H1 (cell line): ENCODE measurements at regions not wholly inside any gene's neighbourhood (a gene's known extent, or its start where the extent isn't known, plus 50 kb on each side); places are given as distances from the start of the nearest gene placed in this dataset.

ENCODE experiments used
- CTCF ChIA-PET: fragments of 300-600 bp; sonication (Branson Sonifier 250); formaldehyde crosslinking; loops from one replicate; lab custom pipeline; 2021; ENCODE audit not compliant: partially characterized antibody; lab: Charles Lee
- POLR2A ChIA-PET: fragments of 300-600 bp; sonication (Branson Sonifier 250); formaldehyde crosslinking; loops from one replicate; lab custom pipeline; 2021; ENCODE audit warnings: inconsistent platforms; ENCODE audit not compliant: partially characterized antibody; lab: Charles Lee
- DNase-seq, 2 experiments: peaks; one replicate each; pipeline versions ENCODE4 v3.0.0 to v3.0.0-alpha.2; 2010 to 2022; ENCODE audit warnings: low spot score in 2 of 2, low read depth in 1 of 2, mixed read lengths in 1 of 2
- FAIRE-seq: peaks from 2 replicates; lab custom pipeline; 2011; peaks lifted over from hg19 to GRCh38; lab: Jason Lieb, UNC
- H2AFZ ChIP-seq: 2 replicates; pipeline ENCODE4 v1.8.1; 2012; ENCODE audit warnings: low read length, inconsistent platforms
- H2AK5ac ChIP-seq: 2 replicates; pipeline ENCODE4 v1.6.1; 2013; ENCODE audit warnings: low read depth, low read length
- H2BK120ac ChIP-seq: replicated peaks from 2 replicates; pipeline ENCODE3; 2013; ENCODE audit warnings: low read depth, low read length, inconsistent platforms
- H2BK12ac ChIP-seq: 2 replicates; pipeline ENCODE4 v1.6.1; 2013; ENCODE audit warnings: low read depth, low read length
- H2BK15ac ChIP-seq: 2 replicates; pipeline ENCODE4 v1.6.1; 2013; ENCODE audit warnings: low read length
- H2BK20ac ChIP-seq: 2 replicates; pipeline ENCODE4 v1.6.1; 2013; ENCODE audit warnings: low read length
- H2BK5ac ChIP-seq: 2 replicates; pipeline ENCODE4 v1.6.1; 2013; ENCODE audit warnings: low read depth, low read length
- H3K14ac ChIP-seq: 2 replicates; pipeline ENCODE4 v1.6.1; 2013; ENCODE audit warnings: inconsistent platforms; ENCODE audit not compliant: insufficient read length
- H3K18ac ChIP-seq: 2 replicates; pipeline ENCODE4 v1.6.1; 2013; ENCODE audit warnings: low read length; ENCODE audit errors: extremely low read depth
- H3K23ac ChIP-seq: 2 replicates; pipeline ENCODE4 v1.6.1; 2013; ENCODE audit warnings: inconsistent platforms; ENCODE audit not compliant: insufficient read length
- H3K23me2 ChIP-seq: 2 replicates; pipeline ENCODE4 v1.6.1; 2013; ENCODE audit warnings: low read depth, low read length
- H3K27ac ChIP-seq: 2 replicates; pipeline ENCODE4 v1.6.1; 2011; ENCODE audit warnings: low read depth, low read length, inconsistent platforms
- H3K27me3 ChIP-seq, 4 experiments: replicated peaks in 1 of 4; 1 replicate in 1 of 4; 2 replicates in 3 of 4; pipeline versions ENCODE4 v1.6.1 to v1.8.1; 2011 to 2013; ENCODE audit warnings: low read length in 3 of 4, mild to moderate bottlenecking in 3 of 4, inconsistent platforms in 2 of 4, mixed read lengths in 2 of 4, moderate library complexity in 1 of 4; ENCODE audit not compliant: control insufficient read depth in 3 of 4, insufficient read depth in 3 of 4; ENCODE audit errors: extremely low read depth in 1 of 4
- H3K36me3 ChIP-seq, 4 experiments: 2 replicates each; pipeline versions ENCODE4 v1.6.1 to v1.8.1; 2011 to 2013; ENCODE audit warnings: mild to moderate bottlenecking in 4 of 4, low read length in 3 of 4, moderate library complexity in 2 of 4, control low read depth in 1 of 4, inconsistent platforms in 1 of 4; ENCODE audit not compliant: insufficient read depth in 4 of 4, control insufficient read depth in 2 of 4
- H3K4ac ChIP-seq: replicated peaks from 2 replicates; pipeline ENCODE3; 2013; ENCODE audit warnings: low read length, low read depth, mixed read lengths, inconsistent platforms; ENCODE audit not compliant: insufficient read length
- H3K4me1 ChIP-seq, 4 experiments: replicated peaks in 1 of 4; 1 replicate in 1 of 4; 2 replicates in 3 of 4; pipeline versions ENCODE4 v1.6.1 to v1.8.1; 2011 to 2013; ENCODE audit warnings: low read length in 3 of 4, inconsistent platforms in 2 of 4, mixed read lengths in 1 of 4; ENCODE audit not compliant: insufficient read depth in 4 of 4, control insufficient read depth in 3 of 4
- H3K4me2 ChIP-seq, 2 experiments: 2 replicates each; pipeline versions ENCODE4 v1.6.1 to v1.8.1; 2011 to 2013; ENCODE audit warnings: low read depth in 2 of 2, low read length in 2 of 2, control low read depth in 1 of 2, inconsistent platforms in 1 of 2, mild to moderate bottlenecking in 1 of 2; ENCODE audit not compliant: insufficient read depth in 1 of 2
- H3K4me3 ChIP-seq, 4 experiments: fragments of 200-600, 300-600 bp in 1 of 4; sonication (generic), shearing (Covaris generic), sonication (Bioruptor Twin) in 1 of 4; 2 replicates each; pipeline versions ENCODE4 v1.5.1 to v1.8.1; 2011 to 2016; ENCODE audit warnings: low read length in 4 of 4, low read depth in 3 of 4, control low read depth in 2 of 4, inconsistent platforms in 2 of 4, mild to moderate bottlenecking in 2 of 4, mixed read lengths in 1 of 4, moderate library complexity in 1 of 4; ENCODE audit not compliant: insufficient read depth in 2 of 4; ENCODE audit errors: extremely low read depth in 1 of 4
- H3K56ac ChIP-seq: replicated peaks from 2 replicates; pipeline ENCODE3; 2013; ENCODE audit warnings: low read depth, mild to moderate bottlenecking, mixed read lengths, low read length, inconsistent platforms; ENCODE audit not compliant: insufficient read length
- H3K79me1 ChIP-seq: 2 replicates; pipeline ENCODE4 v1.6.1; 2013; ENCODE audit warnings: low read depth, low read length, control low read depth
- H3K79me2 ChIP-seq, 2 experiments: 2 replicates each; pipeline versions ENCODE4 v1.6.1 to v1.8.1; 2012 to 2013; ENCODE audit warnings: low read length in 2 of 2, mild to moderate bottlenecking in 2 of 2, inconsistent platforms in 1 of 2; ENCODE audit not compliant: insufficient read depth in 2 of 2, control insufficient read depth in 1 of 2
- H3K9ac ChIP-seq, 4 experiments: replicated peaks in 1 of 4; 1 replicate in 1 of 4; 2 replicates in 3 of 4; pipeline versions ENCODE4 v1.6.1 to v1.8.1; 2011 to 2013; ENCODE audit warnings: low read depth in 3 of 4, low read length in 3 of 4, control low read depth in 2 of 4, mild to moderate bottlenecking in 2 of 4, moderate library complexity in 2 of 4, inconsistent platforms in 1 of 4; ENCODE audit errors: extremely low read depth in 1 of 4
- H3K9me3 ChIP-seq, 2 experiments: 2 replicates each; pipeline versions ENCODE4 v1.6.1 to v1.8.1; 2012 to 2013; ENCODE audit warnings: mild to moderate bottlenecking in 2 of 2, moderate library complexity in 2 of 2, control low read depth in 1 of 2, inconsistent platforms in 1 of 2, low read depth in 1 of 2, low read length in 1 of 2, mixed read lengths in 1 of 2; ENCODE audit not compliant: insufficient read depth in 2 of 2
- H4K20me1 ChIP-seq, 2 experiments: replicated peaks in 1 of 2; 2 replicates each; pipeline versions ENCODE3 to v1.8.1; 2011 to 2013; ENCODE audit warnings: inconsistent platforms in 2 of 2, low read length in 2 of 2, mild to moderate bottlenecking in 1 of 2; ENCODE audit not compliant: insufficient read depth in 2 of 2, control insufficient read depth in 1 of 2
- H4K5ac ChIP-seq: 2 replicates; pipeline ENCODE4 v1.6.1; 2013; ENCODE audit warnings: low read length, low read depth, mixed read lengths, inconsistent platforms; ENCODE audit not compliant: insufficient read length
- H4K8ac ChIP-seq: 2 replicates; pipeline ENCODE4 v1.8.0; 2013; ENCODE audit warnings: mild to moderate bottlenecking, moderate library complexity, low read length, inconsistent platforms; ENCODE audit not compliant: insufficient read depth; ENCODE audit errors: extremely low read depth
- H4K91ac ChIP-seq: replicated peaks from 2 replicates; pipeline ENCODE3; 2013; ENCODE audit warnings: low read length, mixed read lengths, inconsistent platforms; ENCODE audit not compliant: insufficient read length
- GTF2F1 ChIP-seq: IDR thresholded peaks from 2 replicates; pipeline ENCODE4 v1.6.1; 2012; ENCODE audit warnings: low read depth, low read length, improper control_type of control experiment, borderline replicate concordance
- WGBS, 2 experiments: shearing (Covaris generic) in 1 of 2; methylation state at CpG; one replicate each; pipeline versions ENCODE4 v1.1.6 to v1.1.7; 2013 to 2015; ENCODE audit warnings: low lambda C conversion rate in 2 of 2, mixed read lengths in 2 of 2, inconsistent platforms in 1 of 2, low coverage in 1 of 2, missing lambda C conversion rate in 1 of 2; ENCODE audit not compliant: insufficient replicate concordance in 2 of 2, insufficient coverage in 1 of 2, insufficient read length in 1 of 2; ENCODE audit errors: extremely low coverage in 1 of 2, missing lambda C conversion rate in 1 of 2; 5-methylcytosine and 5-hydroxymethylcytosine counted together
- TF ChIP-seq, protein P1 (sequence below): IDR thresholded peaks from 2 replicates; pipeline ENCODE4 v1.6.1; 2011; ENCODE audit warnings: low read depth, mild to moderate bottlenecking, low read length; ENCODE audit not compliant: insufficient read depth

- H3K4me2 ChIP-seq = no peak overlapping the region
- H3K4me3 ChIP-seq = no peak overlapping the region
- no peaks in the 10 kb centered on the region for H4K20me1 ChIP-seq
- H4K5ac ChIP-seq = no peak overlapping the region
- H3K14ac ChIP-seq = no peak overlapping the region
- H3K9me3 ChIP-seq = no peaks in the 10 kb centered on the region
- H2BK15ac ChIP-seq = no peak overlapping the region
- DNase-seq = no peak
- no peak overlapping the region for H2BK20ac ChIP-seq
- no peaks in the 10 kb centered on the region for H3K79me2 ChIP-seq
- H3K23me2 ChIP-seq = no peaks in the 10 kb centered on the region; the same call in 1 of the 2 replicates
- no peak overlapping the region for H4K91ac ChIP-seq
- H3K18ac ChIP-seq = no peak overlapping the region
- no peak overlapping the region for H3K4ac ChIP-seq
- no peaks in the 10 kb centered on the region for H3K36me3 ChIP-seq
- no peaks in the 10 kb centered on the region for H3K4me1 ChIP-seq
- H3K9ac ChIP-seq = no peak overlapping the region
- TF ChIP-seq, protein P1, sequence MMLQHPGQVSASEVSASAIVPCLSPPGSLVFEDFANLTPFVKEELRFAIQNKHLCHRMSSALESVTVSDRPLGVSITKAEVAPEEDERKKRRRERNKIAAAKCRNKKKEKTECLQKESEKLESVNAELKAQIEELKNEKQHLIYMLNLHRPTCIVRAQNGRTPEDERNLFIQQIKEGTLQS = no peak
- TF ChIP-seq GTF2F1 = no peak
- no peak overlapping the region for H2AK5ac ChIP-seq
- WGBS, 2 experiments = 86% methylated on average over 2 of the region's 2 CpGs; no CpG with 5 or more reads in 1 of the 2 experiments
- FAIRE-seq = no peak
- no peaks in the 10 kb centered on the region for H3K27me3 ChIP-seq
- H4K8ac ChIP-seq = no peak overlapping the region
- H3K27ac ChIP-seq = no peak overlapping the region
- H2AFZ ChIP-seq = no peak overlapping the region
- H3K56ac ChIP-seq = no peak overlapping the region
- H3K79me1 ChIP-seq = no peaks in the 10 kb centered on the region
- H2BK5ac ChIP-seq = no peak overlapping the region
- CTCF ChIA-PET = no interaction called here
- POLR2A ChIA-PET = no interaction called here
- no peak overlapping the region for H3K23ac ChIP-seq
- no peak overlapping the region for H2BK120ac ChIP-seq
- no peak overlapping the region for H2BK12ac ChIP-seq
Observed at GRCh38 chr16:64866021-64866420, 255.8 kb downstream of the CDH11 start.
